Stimulated activated naive CD8-positive, alpha-beta T cell treated with anti-CD3 and anti-CD28 coated beads, Interleukin-15, Interleukin-2, amounts not matched to agents 100 U/mL and 50 U/mL, for 24 hours (primary cell): ENCODE measurements at regions not wholly inside any gene's neighbourhood (a gene's known extent, or its start where the extent isn't known, plus 50 kb on each side); places are given as distances from the start of the nearest gene placed in this dataset.
"Not testable (repeated sequence)": the region's sequence is repeated elsewhere in the genome, so short reads cannot be mapped to it uniquely, and the experiment has no call there.

Source experiments
- ATAC-seq: fragments of 150-1000 bp; cut with Tn5 transposase; one replicate; pipeline ENCODE4 v1.10.0; 2021
- DNase-seq: peaks from one replicate; pipeline ENCODE4 v3.0.0; 2021

DNA sequence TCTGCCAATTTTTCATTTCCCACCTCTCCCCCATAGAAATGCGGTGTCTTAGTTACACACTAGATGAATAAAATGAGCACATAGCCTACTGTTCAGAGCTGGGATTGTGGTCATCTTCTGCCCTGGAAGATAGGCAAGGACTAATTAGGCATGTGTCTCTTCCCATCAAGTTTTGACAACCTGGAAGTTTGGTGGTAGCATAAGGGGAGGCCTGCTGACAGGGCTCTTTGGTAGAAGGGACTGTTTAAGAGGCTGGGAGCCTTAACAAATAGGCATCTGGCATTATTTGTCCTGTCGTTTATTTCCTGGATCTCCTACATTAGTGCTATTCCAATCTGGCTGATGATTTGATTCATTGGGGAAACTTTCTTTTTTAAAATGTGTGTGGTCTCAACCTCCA lies 512.3 kb downstream of the ZNF385D start:
- DNase-seq (no peak), ATAC-seq (no peak)

DNA sequence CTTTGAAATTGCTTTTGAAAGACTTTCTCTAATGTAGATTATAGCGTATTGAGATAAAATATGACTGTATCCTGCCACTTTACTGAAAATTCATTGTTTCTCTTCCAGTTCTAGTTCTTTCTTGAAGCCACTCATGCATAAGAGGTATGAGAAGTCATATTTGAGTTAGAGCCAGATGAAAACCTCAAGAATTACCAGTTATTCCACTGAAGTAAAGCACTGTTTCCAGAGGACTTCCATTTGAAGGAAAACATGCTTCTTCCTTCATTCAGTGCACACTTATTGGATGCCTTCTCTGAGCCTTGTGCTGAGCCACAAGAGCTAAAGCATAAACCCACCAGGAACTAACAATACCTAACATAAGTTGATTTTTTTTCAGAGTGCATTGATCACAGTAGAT lies 513.4 kb downstream of the ZNF385D start:
- no peak for ATAC-seq
- no peak for DNase-seq

GRCh38 chr3:21235491-21235890 lies 515.5 kb downstream of the ZNF385D start:
- DNase-seq (no peak), ATAC-seq (no peak)

GRCh38 chr3:21234933-21235332 lies 516.1 kb downstream of the ZNF385D start:
- DNase-seq (no peak), ATAC-seq (no peak)

- DNase-seq (no peak), ATAC-seq (no peak)
These were observed 521.4 kb downstream of the ZNF385D start for GRCh38 chr3:21229426-21230135.

DNA sequence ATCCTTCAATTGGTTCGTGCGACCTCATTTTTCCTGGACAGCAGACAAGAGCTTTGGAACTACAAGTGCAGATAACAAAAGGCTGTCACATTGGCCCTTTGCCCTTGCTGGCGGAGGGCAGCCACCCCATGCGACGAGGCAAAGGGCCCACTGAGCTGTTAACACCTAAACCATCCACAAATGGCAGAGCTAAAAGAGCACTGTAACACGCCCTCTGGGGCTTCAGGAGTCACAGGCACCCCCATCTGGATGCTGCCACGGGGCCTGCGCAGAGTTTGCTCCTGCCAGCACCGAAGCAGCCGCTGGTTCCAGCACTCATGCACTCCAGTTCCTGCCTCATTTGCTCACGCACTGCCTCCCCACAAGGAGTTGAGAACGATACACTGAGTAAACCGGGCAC lies 524.9 kb downstream of the ZNF385D start:
- DNase-seq (no peak), ATAC-seq (no peak)

- ATAC-seq: no peak
- no peak for DNase-seq
These were observed 530.1 kb downstream of the ZNF385D start for GRCh38 chr3:21220944-21221343.

- no peak for ATAC-seq
- no peak for DNase-seq
These were observed 534.4 kb downstream of the ZNF385D start for GRCh38 chr3:21216598-21216997.

- not testable (repeated sequence) for ATAC-seq, DNase-seq
These were observed 546.9 kb downstream of the ZNF385D start for GRCh38 chr3:21204122-21204521.

DNA sequence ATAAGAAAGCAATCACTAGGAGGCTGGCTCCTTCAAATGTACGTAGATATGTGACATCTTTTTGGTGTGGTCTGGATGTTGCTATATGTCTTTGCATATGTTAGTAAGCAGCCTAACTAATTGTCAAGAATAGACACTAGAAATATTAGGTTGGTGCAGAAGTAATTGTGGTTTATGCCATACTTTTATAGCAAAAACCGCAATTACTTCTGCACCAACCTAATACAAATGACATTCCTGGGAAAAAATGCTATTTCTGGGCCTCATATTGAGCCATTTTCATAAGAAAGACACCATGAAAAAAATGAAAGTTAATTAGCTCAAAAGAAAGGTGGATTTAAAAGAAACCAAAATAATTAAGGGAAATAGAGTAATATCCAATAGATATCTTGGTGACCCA lies 555.8 kb downstream of the ZNF385D start:
- ATAC-seq (no peak), DNase-seq (no peak)

DNA sequence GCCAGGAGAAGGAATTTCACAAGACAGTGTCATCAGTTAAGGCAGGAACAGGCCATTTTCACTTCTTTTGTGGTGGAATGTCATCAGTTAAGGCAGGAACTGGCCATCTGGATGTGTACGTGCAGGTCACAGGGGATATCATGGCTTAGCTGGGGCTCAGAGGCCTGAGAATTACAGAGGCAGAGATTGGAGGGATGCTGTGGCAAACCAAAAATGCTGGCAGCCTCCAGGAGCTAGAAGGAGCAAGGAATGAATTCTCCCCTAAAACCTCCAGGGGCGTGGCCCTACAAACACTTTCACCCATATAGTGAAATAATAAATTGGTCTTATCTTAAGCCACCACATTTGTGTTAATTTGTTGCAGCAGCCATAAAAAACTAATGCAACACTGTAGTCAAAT lies 557.0 kb downstream of the ZNF385D start:
- ATAC-seq: not testable (repeated sequence)

DNA sequence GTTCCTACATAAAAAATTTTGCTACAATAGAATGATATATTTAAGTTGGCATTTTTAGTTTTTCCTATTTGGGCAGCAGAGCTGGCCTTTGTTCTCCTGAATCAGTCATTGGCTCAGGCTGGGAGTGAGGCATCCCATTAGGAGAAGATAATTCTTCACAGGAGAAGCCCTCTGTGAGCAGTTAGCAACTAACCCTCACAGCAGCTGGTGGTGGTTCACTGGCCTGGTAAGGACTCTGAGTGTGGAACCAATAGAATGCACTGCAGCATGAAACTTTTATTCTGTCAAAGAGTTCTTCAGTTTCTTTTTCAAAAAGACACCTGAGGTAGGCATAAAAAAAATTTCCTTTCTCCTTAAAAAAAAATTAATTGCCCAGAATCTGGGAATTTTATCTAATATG lies 562.6 kb downstream of the ZNF385D start:
- ATAC-seq (no peak), DNase-seq (no peak)

More for the DNA sequence above, 557.0 kb downstream of the ZNF385D start:
- not testable (repeated sequence) for DNase-seq

DNA sequence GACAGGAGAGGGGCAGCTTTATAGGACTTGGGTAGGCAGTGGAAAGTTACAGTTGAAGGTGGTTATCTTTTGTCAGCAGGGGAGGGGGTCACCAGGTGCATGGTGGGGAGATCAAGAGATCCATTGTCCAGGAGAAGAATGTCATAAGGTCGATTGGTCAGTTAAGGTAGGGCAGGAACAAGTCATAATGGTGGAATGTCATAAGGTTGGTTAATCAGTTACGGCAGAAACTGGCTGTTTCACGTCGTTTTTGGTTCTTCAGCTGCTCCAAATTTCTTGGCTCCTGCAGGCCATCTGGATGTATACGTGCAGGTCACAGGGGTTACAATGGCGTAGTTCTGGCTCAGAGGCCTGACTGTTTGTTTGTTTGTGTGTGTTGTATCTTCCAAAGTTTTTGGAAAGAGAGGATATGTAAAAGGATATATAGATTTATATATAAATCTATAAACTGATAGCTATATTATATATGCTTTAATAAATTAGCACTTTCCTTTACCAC lies 565.1 kb downstream of the ZNF385D start:
- ATAC-seq (no peak), DNase-seq (no peak)

DNA sequence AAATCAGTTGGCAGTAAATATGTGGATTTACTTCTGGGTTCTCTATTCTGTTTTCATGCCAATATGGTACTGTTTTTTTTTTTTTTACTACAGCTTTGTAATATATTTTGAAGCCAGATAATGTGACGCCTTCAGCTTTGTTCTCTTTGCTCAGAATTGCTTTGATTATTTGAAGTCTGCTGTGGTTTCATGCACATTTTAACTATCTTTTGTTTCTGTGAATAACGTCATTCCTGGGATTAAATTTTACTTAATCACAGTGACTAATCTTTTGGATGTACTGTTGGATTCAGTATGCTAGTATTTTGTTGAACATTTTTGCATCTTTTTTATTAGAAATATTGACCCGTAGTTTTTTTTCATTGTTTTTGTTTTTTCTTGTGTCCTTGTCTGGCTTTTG lies 576.5 kb downstream of the ZNF385D start:
- ATAC-seq (no peak), DNase-seq (no peak)

- ATAC-seq: no peak
These were observed 580.0 kb downstream of the ZNF385D start for GRCh38 chr3:21170964-21171363.

GRCh38 chr3:21169948-21170347 lies 581.1 kb downstream of the ZNF385D start:
- ATAC-seq: no peak
- no peak for DNase-seq

More at GRCh38 chr3:21170964-21171363, 580.0 kb downstream of the ZNF385D start:
- DNase-seq: no peak

GRCh38 chr3:21168471-21168870 lies 582.5 kb downstream of the ZNF385D start:
- no peak for DNase-seq
- no peak for ATAC-seq

DNA sequence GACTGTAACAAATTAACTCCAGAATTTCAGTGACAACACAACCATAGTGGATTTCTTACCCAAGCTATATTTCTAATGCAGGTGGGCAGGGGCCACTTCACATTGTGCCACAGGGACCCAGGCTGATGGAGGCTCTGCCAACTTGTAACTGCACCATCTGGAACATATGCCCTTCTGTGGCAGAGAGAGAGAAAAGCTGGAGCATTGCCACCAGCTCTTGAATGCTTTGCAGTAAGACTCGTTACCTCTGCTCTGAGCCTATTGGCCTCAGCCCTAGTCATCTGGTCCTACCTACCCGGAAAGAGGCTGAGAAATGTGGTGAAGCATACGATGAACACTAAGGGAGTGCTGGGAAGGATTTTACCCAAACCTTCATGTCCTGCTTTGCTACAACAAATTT lies 587.1 kb downstream of the ZNF385D start:
- DNase-seq (no peak), ATAC-seq (no peak)

DNA sequence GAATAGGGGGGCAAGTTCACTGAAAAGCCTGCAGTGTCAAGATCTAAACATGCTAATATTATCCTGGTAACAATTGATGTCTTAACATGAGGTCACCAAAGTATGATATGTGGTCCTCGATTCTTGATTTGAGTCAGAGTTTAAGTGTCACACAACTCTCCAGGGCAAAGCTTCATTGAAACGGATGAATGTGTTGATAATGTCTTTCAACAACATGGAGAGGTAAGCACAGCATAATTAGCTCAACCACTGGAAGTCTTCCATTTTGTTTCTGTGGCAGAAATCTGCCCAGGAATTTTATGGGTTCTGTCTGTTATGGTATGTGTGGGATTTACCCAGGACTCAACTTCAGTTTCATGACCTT lies 591.5 kb downstream of the ZNF385D start:
- DNase-seq: no peak
- no peak for ATAC-seq

- ATAC-seq (no peak), DNase-seq (no peak)
These were observed 592.0 kb downstream of the ZNF385D start for GRCh38 chr3:21158861-21159542.

DNA sequence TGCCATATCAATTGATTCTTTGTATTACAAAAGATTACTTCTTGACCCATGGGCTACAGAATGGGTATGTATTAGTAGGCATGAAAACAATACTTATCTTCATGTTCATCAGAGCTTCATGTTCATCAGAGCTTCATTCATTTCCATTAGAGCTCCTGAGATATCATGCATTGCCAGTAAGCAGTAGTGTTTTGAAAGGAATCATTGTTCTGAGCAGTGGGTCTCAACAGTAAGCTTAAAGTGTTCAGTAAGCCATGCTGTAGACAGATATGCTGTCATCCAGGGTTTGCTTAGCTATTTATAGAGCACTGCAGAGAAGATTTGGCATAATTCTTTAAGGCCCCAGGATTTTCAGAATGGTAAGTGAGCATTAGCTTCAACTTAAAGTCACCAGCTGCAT lies 596.1 kb downstream of the ZNF385D start:
- DNase-seq (no peak), ATAC-seq (no peak)

DNA sequence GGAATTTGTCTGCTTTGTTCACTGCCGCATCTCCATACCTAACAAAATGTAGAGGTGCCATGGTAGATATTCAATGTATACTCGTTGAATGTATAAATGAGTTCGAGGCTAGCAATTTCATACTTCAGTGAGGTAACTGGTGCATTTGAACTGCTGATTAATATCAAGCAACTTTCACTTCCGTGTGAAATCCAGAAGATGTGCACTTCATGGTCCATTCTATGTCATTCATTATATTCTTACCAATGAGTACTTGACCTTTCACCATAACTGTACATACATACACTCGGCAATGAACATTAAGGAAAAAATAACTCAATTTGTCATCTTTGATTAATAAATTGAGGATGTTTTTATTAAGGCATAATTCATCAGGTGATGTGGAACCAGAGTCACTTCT lies 598.5 kb downstream of the ZNF385D start:
- no peak for DNase-seq
- ATAC-seq: no peak

DNA sequence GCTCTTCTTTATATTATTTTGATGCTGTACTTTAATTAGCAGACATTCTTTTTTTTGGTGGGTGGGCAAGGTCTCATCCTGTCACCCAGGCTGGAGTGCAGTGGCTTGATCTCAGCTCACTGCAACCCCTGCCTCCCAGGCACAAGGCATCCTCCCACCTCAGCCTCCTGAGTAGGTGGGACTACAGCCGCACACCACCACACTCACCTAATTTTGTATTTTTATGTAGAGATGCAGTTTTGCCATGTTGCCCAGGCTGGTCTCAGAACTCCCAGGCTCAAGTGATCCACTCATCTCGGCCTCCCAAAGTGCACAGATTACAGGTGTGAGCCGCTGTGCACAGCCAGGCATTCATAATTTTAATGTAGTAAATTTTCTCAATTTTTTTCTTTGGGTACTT lies 608.1 kb downstream of the ZNF385D start:
- ATAC-seq (no peak), DNase-seq (no peak)

GRCh38 chr3:21142031-21142430 lies 609.0 kb downstream of the ZNF385D start:
- DNase-seq: no peak

More at GRCh38 chr3:21142031-21142430, 609.0 kb downstream of the ZNF385D start:
- ATAC-seq: no peak
